GM12872 (cell line): ENCODE measurements at regions not wholly inside any gene's neighbourhood (a gene's known extent, or its start where the extent isn't known, plus 50 kb on each side); places are given as distances from the start of the nearest gene placed in this dataset.

Experiments
- CTCF ChIP-seq: IDR thresholded peaks from 3 replicates; pipeline ENCODE4 v1.5.1; 2011; ENCODE audit warnings: low read depth, mild to moderate bottlenecking, low read length, moderate library complexity; ENCODE audit not compliant: insufficient read depth

GRCh38 chr18:22475426-22476100 is 57.8 kb upstream of the CTAGE1 start:
- TF ChIP-seq CTCF, result no peak

GRCh38 chr18:22477222-22477621 is 59.5 kb upstream of the CTAGE1 start:
- TF ChIP-seq CTCF, result no peak

- no peak for TF ChIP-seq CTCF
These were observed 65.2 kb upstream of the CTAGE1 start for GRCh38 chr18:22482948-22483347.

GRCh38 chr18:22483407-22483806 is 65.7 kb upstream of the CTAGE1 start:
- no peak for TF ChIP-seq CTCF

GRCh38 chr18:22484471-22484870 is 66.8 kb upstream of the CTAGE1 start:
- no peak for TF ChIP-seq CTCF

GRCh38 chr18:22485808-22486244 is 68.1 kb upstream of the CTAGE1 start:
- no peak for TF ChIP-seq CTCF

- TF ChIP-seq CTCF, result no peak
These were observed 69.0 kb upstream of the CTAGE1 start for GRCh38 chr18:22486667-22487066.

- no peak for TF ChIP-seq CTCF
These were observed 70.8 kb upstream of the CTAGE1 start for GRCh38 chr18:22488554-22488953.
